Thyroid gland (tissue), 4 donors: ENCODE measurements at regions not wholly inside any gene's neighbourhood (a gene's known extent, or its start where the extent isn't known, plus 50 kb on each side); places are given as distances from the start of the nearest gene placed in this dataset.

Source experiments
- DNase-seq, 2 donors: peaks; one replicate each; pipeline ENCODE4 v3.0.0-alpha.2; 2019
- H3K27ac ChIP-seq, 3 donors: fragments of 200-600 bp; sonication (generic); 1 replicate in 2 of 3; 2 replicates in 1 of 3; pipeline ENCODE4 v1.5.1; 2016 to 2019; ENCODE audit warnings: mild to moderate bottlenecking in 1 of 3, moderate library complexity in 1 of 3
- H3K27me3 ChIP-seq: fragments of 200-600 bp; sonication (generic); one replicate; pipeline ENCODE4 v1.5.1; 2019
- H3K36me3 ChIP-seq, 2 donors: fragments of 200-600 bp; sonication (generic); one replicate each; pipeline ENCODE4 v1.5.1; 2016 to 2019
- H3K4me1 ChIP-seq, 2 donors: fragments of 200-600 bp; sonication (generic); one replicate each; pipeline ENCODE4 v1.5.1; 2017 to 2019
- H3K4me3 ChIP-seq, 3 donors: fragments of 200-600 bp; sonication (generic); replicated peaks in 1 of 3; 1 replicate in 2 of 3; 2 replicates in 1 of 3; pipeline ENCODE4 v1.5.1; 2016; ENCODE audit warnings: mild to moderate bottlenecking in 1 of 3
- H3K9me3 ChIP-seq: fragments of 200-600 bp; sonication (generic); one replicate; pipeline ENCODE4 v1.5.1; 2017
- CTCF ChIP-seq, 6 experiments: fragments of 200-600 bp in 3 of 6; fragments of 450-650 bp in 3 of 6; sonication (generic) in 3 of 6; IDR thresholded peaks; one replicate each; pipeline ENCODE4 v1.5.1; 2016 to 2019; ENCODE audit warnings: antibody characterized with exemption in 6 of 6, mild to moderate bottlenecking in 2 of 6, inconsistent platforms in 1 of 6, moderate library complexity in 1 of 6
- POLR2A ChIP-seq, 2 donors: fragments of 450-650 bp; IDR thresholded peaks; one replicate each; pipeline ENCODE4 v1.6.1; 2017; ENCODE audit warnings: antibody characterized with exemption in 2 of 2, mild to moderate bottlenecking in 2 of 2, moderate library complexity in 1 of 2
- WGBS, 2 donors: methylation state at CpG; one replicate each; pipeline ENCODE4 v1.1.5; 2017; 5-methylcytosine and 5-hydroxymethylcytosine counted together
- intact Hi-C: fragments of 100-400 bp; cut with DNase I; formaldehyde crosslinking; loops from one replicate; pipeline ENCODE4 v1.15.1; 2023

GRCh38 chr4:35604724-35605123 is 639.6 kb downstream of the ARAP2 start:
- no peak for TF ChIP-seq POLR2A (IDR thresholded peaks at IDR 0.05)
- TF ChIP-seq CTCF (IDR thresholded peaks at IDR 0.05), result no peak
- intact Hi-C loops, result no loop called here
- Histone ChIP-seq H3K9me3 (no peaks in the 10 kb centered on the region), H3K4me1 (no peaks in the 10 kb centered on the region), H3K27me3 (no peaks in the 10 kb centered on the region), H3K4me3 (no peak overlapping the region), H3K36me3 (no peaks in the 10 kb centered on the region), H3K27ac (no peak overlapping the region)
- DNase-seq, result no peak
- 89 to 94% methylated on average over 1 of the region's 1 CpG for WGBS, 2 donors

- H3K27me3 ChIP-seq, result no peaks in the 10 kb centered on the region
- intact Hi-C loops, result no loop called here
- no peak overlapping the region for H3K4me3 ChIP-seq
- no peak for TF ChIP-seq CTCF (IDR thresholded peaks at IDR 0.05)
- TF ChIP-seq POLR2A (IDR thresholded peaks at IDR 0.05), result no peak
- DNase-seq, result no peak
- no peak overlapping the region for H3K27ac ChIP-seq
- no peaks in the 10 kb centered on the region for H3K4me1 ChIP-seq
- H3K36me3 ChIP-seq, result no peaks in the 10 kb centered on the region
- no peaks in the 10 kb centered on the region for H3K9me3 ChIP-seq
These were observed 636.1 kb downstream of the ARAP2 start for GRCh38 chr4:35608205-35608604.

DNA sequence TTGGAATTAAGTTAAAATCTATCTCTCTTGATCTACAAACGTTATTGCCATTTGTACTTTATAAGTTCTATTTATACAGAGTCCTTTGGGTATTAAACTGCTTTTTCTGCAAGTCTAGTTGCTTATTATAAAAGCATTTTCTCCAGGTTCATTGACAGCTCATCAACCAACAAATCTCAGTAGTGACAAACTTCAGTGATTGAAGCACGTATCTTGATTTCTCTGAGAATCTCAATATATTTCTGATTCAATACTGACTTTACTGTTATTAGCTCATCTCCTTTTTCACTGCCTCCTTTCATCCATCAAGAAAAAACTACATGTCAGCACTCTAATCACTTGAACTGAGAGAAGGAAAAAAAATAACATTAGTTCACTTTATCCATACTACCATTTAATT is 630.2 kb downstream of the ARAP2 start:
- 64 to 67% methylated on average over 2 of the region's 2 CpGs for WGBS, 2 donors
- H3K36me3 ChIP-seq, result no peaks in the 10 kb centered on the region

GRCh38 chr4:35639929-35640328 is 604.4 kb downstream of the ARAP2 start:
- WGBS, 2 donors, result 77 to 80% methylated on average over 3 of the region's 3 CpGs
- H3K9me3 ChIP-seq, result no peaks in the 10 kb centered on the region
- intact Hi-C loops, result no loop called here
- H3K27ac ChIP-seq, result no peak overlapping the region
- no peak overlapping the region for H3K4me3 ChIP-seq
- no peaks in the 10 kb centered on the region for H3K27me3 ChIP-seq
- H3K4me1 ChIP-seq, result no peaks in the 10 kb centered on the region
- TF ChIP-seq POLR2A (IDR thresholded peaks at IDR 0.05), result no peak
- no peak for TF ChIP-seq CTCF (IDR thresholded peaks at IDR 0.05)
- H3K36me3 ChIP-seq, result no peaks in the 10 kb centered on the region
- DNase-seq, result no peak

More for the DNA sequence above, 630.2 kb downstream of the ARAP2 start:
- no peak overlapping the region for H3K4me3 ChIP-seq
- no peak overlapping the region for H3K27ac ChIP-seq
- TF ChIP-seq POLR2A (IDR thresholded peaks at IDR 0.05) (no peak), CTCF (IDR thresholded peaks at IDR 0.05) (no peak)
- no peaks in the 10 kb centered on the region for H3K4me1 ChIP-seq
- intact Hi-C loops, result no loop called here
- DNase-seq, result no peak
- H3K27me3 ChIP-seq, result no peaks in the 10 kb centered on the region
- no peaks in the 10 kb centered on the region for H3K9me3 ChIP-seq

DNA sequence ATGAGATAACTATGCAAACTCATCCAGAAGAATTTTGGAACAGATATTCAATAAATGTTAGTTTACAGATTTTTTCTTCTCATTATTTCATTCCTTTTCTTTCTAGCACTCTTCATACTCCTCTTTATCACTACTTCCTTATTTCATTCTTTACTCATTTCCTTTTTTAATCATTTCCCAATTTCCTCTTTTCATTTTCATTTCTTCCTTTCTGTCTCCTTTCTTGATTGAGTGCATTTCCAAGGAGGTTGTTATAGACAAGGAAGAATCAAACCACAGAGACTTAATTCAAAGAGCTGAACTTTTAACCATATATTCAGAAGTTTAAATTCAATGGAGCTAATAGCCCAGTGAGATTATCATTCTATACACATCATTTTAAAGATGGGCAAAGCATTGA is 600.7 kb downstream of the ARAP2 start:
- H3K27me3 ChIP-seq, result no peaks in the 10 kb centered on the region
- H3K27ac ChIP-seq, result no peak overlapping the region
- no peaks in the 10 kb centered on the region for H3K9me3 ChIP-seq
- intact Hi-C loops, result no loop called here
- H3K4me1 ChIP-seq, result no peaks in the 10 kb centered on the region
- H3K4me3 ChIP-seq, result no peak overlapping the region
- no peak for TF ChIP-seq CTCF (IDR thresholded peaks at IDR 0.05)
- TF ChIP-seq POLR2A (IDR thresholded peaks at IDR 0.05), result no peak
- H3K36me3 ChIP-seq, result no peaks in the 10 kb centered on the region
- DNase-seq, result no peak
